Endothelial cell of umbilical vein (primary cell): ENCODE measurements at regions not wholly inside any gene's neighbourhood (a gene's known extent, or its start where the extent isn't known, plus 50 kb on each side); places are given as distances from the start of the nearest gene placed in this dataset.

ENCODE experiments used
- BruUV-seq: library from RNA; stranded (reverse); fragments of 400-500 nt; replicated peaks from 2 replicates; lab custom pipeline; 2021; lab: Mats Ljungman, UMichigan
- CTCF ChIA-PET: fragments of 300-600, 350-600 bp; sonication (Branson Sonifier 250); formaldehyde crosslinking; loops from one replicate; lab custom pipeline; 2021; ENCODE audit warnings: antibody characterized with exemption, inconsistent platforms; lab: Charles Lee
- POLR2A ChIA-PET: fragments of 300-600, 350-600 bp; sonication (Branson Sonifier 250); formaldehyde crosslinking; loops from one replicate; lab custom pipeline; 2021; ENCODE audit warnings: antibody characterized with exemption, inconsistent platforms; lab: Charles Lee
- DNase-seq: peaks from one replicate; pipeline ENCODE4 v3.0.0-alpha.2; 2011; ENCODE audit warnings: low read depth, low spot score
- FAIRE-seq: peaks from 2 replicates; lab custom pipeline; 2011; peaks lifted over from hg19 to GRCh38; lab: Jason Lieb, UNC
- H2AFZ ChIP-seq: 2 replicates; pipeline ENCODE4 v1.6.0; 2012; ENCODE audit warnings: low read depth, low read length, control low read depth, inconsistent platforms
- H3K27ac ChIP-seq: 2 replicates; pipeline ENCODE4 v1.5.1; 2011; ENCODE audit warnings: low read depth, mild to moderate bottlenecking, control low read depth, low read length, moderate library complexity; ENCODE audit not compliant: insufficient read depth
- H3K27me3 ChIP-seq, 2 experiments: 2 replicates each; pipeline versions ENCODE4 v1.6.0 to v1.6.1; 2011; ENCODE audit warnings: low read length in 2 of 2, mixed read lengths in 1 of 2; ENCODE audit not compliant: control insufficient read depth in 2 of 2, insufficient read depth in 2 of 2
- H3K36me3 ChIP-seq, 2 experiments: 2 replicates in 1 of 2; 3 replicates in 1 of 2; pipeline ENCODE4 v1.5.1; 2011; ENCODE audit warnings: low read length in 2 of 2, mild to moderate bottlenecking in 1 of 2, moderate library complexity in 1 of 2; ENCODE audit not compliant: control insufficient read depth in 2 of 2, insufficient read depth in 2 of 2; ENCODE audit errors: extremely low read depth in 1 of 2
- H3K4me1 ChIP-seq: 3 replicates; pipeline ENCODE4 v1.5.1; 2011; ENCODE audit warnings: mild to moderate bottlenecking, low read length; ENCODE audit not compliant: control insufficient read depth, insufficient read depth; ENCODE audit errors: extremely low read depth
- H3K4me2 ChIP-seq: 2 replicates; pipeline ENCODE4 v1.6.1; 2011; ENCODE audit warnings: low read length, control low read depth, mixed read lengths; ENCODE audit not compliant: insufficient read depth
- H3K4me3 ChIP-seq, 3 experiments: fragments of 200-600 bp in 1 of 3; sonication (generic), shearing (Covaris generic) in 1 of 3; replicated peaks in 1 of 3; 2 replicates each; pipeline ENCODE4 v1.5.1; 2011 to 2016; ENCODE audit warnings: control low read depth in 3 of 3, low read length in 3 of 3, mild to moderate bottlenecking in 2 of 3, inconsistent platforms in 1 of 3, low read depth in 1 of 3, moderate library complexity in 1 of 3; ENCODE audit not compliant: insufficient read depth in 1 of 3
- H3K79me2 ChIP-seq: 2 replicates; pipeline ENCODE4 v1.6.0; 2012; ENCODE audit warnings: low read length, inconsistent platforms; ENCODE audit not compliant: control insufficient read depth, insufficient read depth
- H3K9ac ChIP-seq: replicated peaks from 2 replicates; pipeline ENCODE3; 2011; ENCODE audit warnings: low read length, control low read depth; ENCODE audit not compliant: insufficient read depth; ENCODE audit errors: extremely low read depth
- H3K9me1 ChIP-seq: replicated peaks from 3 replicates; pipeline ENCODE4 v1.6.0; 2011; ENCODE audit warnings: mild to moderate bottlenecking, low read length; ENCODE audit not compliant: control insufficient read depth, insufficient read depth; ENCODE audit errors: extremely low read depth
- H3K9me3 ChIP-seq: replicated peaks from 2 replicates; pipeline ENCODE4 v1.5.1; 2012; ENCODE audit warnings: low read length, inconsistent platforms; ENCODE audit not compliant: control insufficient read depth, insufficient read depth
- H4K20me1 ChIP-seq: replicated peaks from 2 replicates; pipeline ENCODE3; 2011; ENCODE audit warnings: mild to moderate bottlenecking, low read length; ENCODE audit not compliant: control insufficient read depth, insufficient read depth; ENCODE audit errors: extremely low read depth
- CTCF ChIP-seq, 2 donors: IDR thresholded peaks; 1 replicate in 1 of 2; 2 replicates in 1 of 2; pipeline ENCODE4 v1.5.1; 2011; ENCODE audit warnings: low read length in 2 of 2, mild to moderate bottlenecking in 2 of 2, moderate library complexity in 2 of 2, control low read depth in 1 of 2, inconsistent platforms in 1 of 2, low read depth in 1 of 2; ENCODE audit not compliant: insufficient read depth in 1 of 2; ENCODE audit errors: extremely low read depth in 1 of 2
- EZH2 ChIP-seq: IDR thresholded peaks from 2 replicates; pipeline ENCODE4 v1.6.1; 2012; ENCODE audit warnings: borderline replicate concordance, low read depth, mild to moderate bottlenecking, moderate library complexity, low read length, inconsistent platforms; ENCODE audit not compliant: severe bottlenecking
- FOS ChIP-seq: IDR thresholded peaks from 2 replicates; pipeline ENCODE4 v1.6.1; 2011; ENCODE audit warnings: mild to moderate bottlenecking, low read length, moderate library complexity, borderline replicate concordance; ENCODE audit not compliant: insufficient read depth
- GATA2 ChIP-seq: IDR thresholded peaks from 2 replicates; pipeline ENCODE4 v1.7.0; 2011; ENCODE audit warnings: low read depth, mild to moderate bottlenecking, moderate library complexity, mixed read lengths, low read length; ENCODE audit not compliant: insufficient read length, insufficient read depth
- JUN ChIP-seq: IDR thresholded peaks from 2 replicates; pipeline ENCODE4 v1.6.1; 2011; ENCODE audit warnings: borderline replicate concordance, low read depth; ENCODE audit not compliant: insufficient read length, insufficient read depth
- MAX ChIP-seq: IDR thresholded peaks from 2 replicates; pipeline ENCODE4 v1.6.1; 2011; ENCODE audit not compliant: insufficient read depth, insufficient read length
- MYC ChIP-seq: IDR thresholded peaks from one replicate; pipeline ENCODE4 v1.6.1; 2011; ENCODE audit warnings: mild to moderate bottlenecking, low read depth, low read length
- POLR2A ChIP-seq: IDR thresholded peaks from 2 replicates; pipeline ENCODE4 v1.6.1; 2012; ENCODE audit warnings: low read depth, mild to moderate bottlenecking, control low read depth, low read length
- POLR2AphosphoS5 ChIP-seq: IDR thresholded peaks from 2 replicates; pipeline ENCODE4 v1.6.1; 2012; ENCODE audit warnings: low read depth, mild to moderate bottlenecking, control low read depth, low read length, moderate library complexity; ENCODE audit not compliant: insufficient read depth
- dilution Hi-C: fragments of 300-500 bp; cut with MboI; formaldehyde crosslinking; loops from one replicate; pipeline ENCODE4 v1.15.0; 2019; ENCODE audit warnings: low sequenced_read_pairs; ENCODE audit not compliant: extremely low pct_ligation_motif_present
- intact Hi-C: fragments of 100-400 bp; cut with micrococcal nuclease; formaldehyde crosslinking; loops from one replicate; pipeline ENCODE4 v1.10.0; 2022

- dilution Hi-C loops (no loop called here), intact Hi-C loops (no loop called here)
- no peak overlapping the region for H3K27ac ChIP-seq
- no peaks in the 10 kb centered on the region for H3K36me3 ChIP-seq
- H2AFZ ChIP-seq = no peak overlapping the region
- H3K79me2 ChIP-seq = no peaks in the 10 kb centered on the region
- H3K27me3 ChIP-seq = no peaks in the 10 kb centered on the region
- TF ChIP-seq FOS = no peak
- TF ChIP-seq CTCF (IDR thresholded peaks at IDR 0.05; ENCODE audit: extremely low read depth in 1 of 2, insufficient read depth in 1 of 2, low read depth in 1 of 2, low read length in 2 of 2) = no peak
- TF ChIP-seq POLR2A = no peak
- no peak for TF ChIP-seq GATA2
- no peak for TF ChIP-seq JUN
- TF ChIP-seq MYC = no peak
- no peak for TF ChIP-seq MAX
- TF ChIP-seq POLR2AphosphoS5 = no peak
- no peak for TF ChIP-seq EZH2
- H3K4me2 ChIP-seq = no peak overlapping the region
- no peak for DNase-seq
- H4K20me1 ChIP-seq = no peaks in the 10 kb centered on the region
- POLR2A ChIA-PET = interaction anchor here (0.6 kb wide), 1 partner anchor 195 kb away, joined by 3 read pairs; no protein-coding TSS in a partner anchor
- BruUV-seq = no TSS peak
- CTCF ChIA-PET = interaction anchor here (0.6 to 1.2 kb wide), 4 partner anchors 55 to 783 kb away, joined by 3 to 4 read pairs (median 4); no protein-coding TSS in a partner anchor
- no peaks in the 10 kb centered on the region for H3K9me3 ChIP-seq
- H3K9ac ChIP-seq = no peak overlapping the region
- no peak overlapping the region for H3K4me3 ChIP-seq
- H3K4me1 ChIP-seq = no peaks in the 10 kb centered on the region
- H3K9me1 ChIP-seq = no peaks in the 10 kb centered on the region
- no peak for FAIRE-seq
Observed at GRCh38 chr3:147757866-147758265, 348.7 kb downstream of the ZIC1 start.
